Activated gamma-delta T cell (primary cell): ENCODE measurements at regions not wholly inside any gene's neighbourhood (a gene's known extent, or its start where the extent isn't known, plus 50 kb on each side); places are given as distances from the start of the nearest gene placed in this dataset.
"Not testable (repeated sequence)": the region's sequence is repeated elsewhere in the genome, so short reads cannot be mapped to it uniquely, and the experiment has no call there.

ENCODE experiments used
- DNase-seq: peaks from one replicate; lab custom pipeline; 2025; lab: John Stamatoyannopoulos, UW

GRCh38 chr6:27674882-27675281 lies 202.0 kb upstream of the ZNF184 start:
- DNase-seq = no peak

GRCh38 chr6:27672113-27672799 lies 199.4 kb upstream of the ZNF184 start:
- DNase-seq = no peak

- DNase-seq = no peak
Measured at GRCh38 chr6:27669624-27670301, 196.9 kb upstream of the ZNF184 start.

- DNase-seq = no peak
Measured at GRCh38 chr6:27669295-27669623, 196.4 kb upstream of the ZNF184 start.

DNA sequence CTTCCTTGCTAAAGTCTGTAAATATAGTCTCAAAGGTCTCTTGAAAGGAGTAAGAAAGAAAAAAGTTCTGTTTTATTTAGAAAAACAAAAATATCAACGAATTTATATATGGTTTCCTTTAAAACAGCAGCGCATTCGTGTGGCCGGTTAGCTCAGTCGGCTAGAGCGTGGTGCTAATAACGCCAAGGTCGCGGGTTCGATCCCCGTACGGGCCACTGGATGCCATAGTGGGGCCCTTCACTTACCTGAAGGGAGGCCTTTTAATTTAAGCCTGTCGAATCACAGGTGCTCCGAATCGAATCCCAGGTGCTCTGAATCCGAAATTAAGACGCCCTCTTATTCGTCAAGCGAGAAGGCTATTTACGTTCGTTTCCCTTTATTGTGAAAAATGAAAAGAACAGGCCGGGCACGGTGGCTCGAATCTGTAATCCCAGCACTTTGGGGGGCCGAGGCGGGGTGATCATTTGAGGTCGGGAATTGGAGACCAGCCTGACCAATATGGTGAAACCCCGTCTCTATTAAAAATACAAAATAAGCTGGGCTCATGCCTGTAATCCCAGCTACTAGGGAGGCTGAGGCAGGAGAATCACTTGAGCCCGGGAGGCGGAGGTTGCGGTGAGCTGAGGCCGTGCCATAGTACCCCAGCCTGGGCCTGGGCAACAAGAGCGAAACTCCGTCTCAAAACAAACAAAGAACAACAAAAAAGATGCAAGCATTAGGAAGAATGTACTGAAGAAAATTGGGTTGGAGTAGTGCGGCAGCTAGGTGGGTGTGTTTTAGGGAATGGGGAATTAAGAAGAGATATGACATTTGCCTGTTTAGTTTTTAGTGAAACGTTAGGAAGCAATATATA lies 195.8 kb upstream of the ZNF184 start:
- no peak for DNase-seq

DNA sequence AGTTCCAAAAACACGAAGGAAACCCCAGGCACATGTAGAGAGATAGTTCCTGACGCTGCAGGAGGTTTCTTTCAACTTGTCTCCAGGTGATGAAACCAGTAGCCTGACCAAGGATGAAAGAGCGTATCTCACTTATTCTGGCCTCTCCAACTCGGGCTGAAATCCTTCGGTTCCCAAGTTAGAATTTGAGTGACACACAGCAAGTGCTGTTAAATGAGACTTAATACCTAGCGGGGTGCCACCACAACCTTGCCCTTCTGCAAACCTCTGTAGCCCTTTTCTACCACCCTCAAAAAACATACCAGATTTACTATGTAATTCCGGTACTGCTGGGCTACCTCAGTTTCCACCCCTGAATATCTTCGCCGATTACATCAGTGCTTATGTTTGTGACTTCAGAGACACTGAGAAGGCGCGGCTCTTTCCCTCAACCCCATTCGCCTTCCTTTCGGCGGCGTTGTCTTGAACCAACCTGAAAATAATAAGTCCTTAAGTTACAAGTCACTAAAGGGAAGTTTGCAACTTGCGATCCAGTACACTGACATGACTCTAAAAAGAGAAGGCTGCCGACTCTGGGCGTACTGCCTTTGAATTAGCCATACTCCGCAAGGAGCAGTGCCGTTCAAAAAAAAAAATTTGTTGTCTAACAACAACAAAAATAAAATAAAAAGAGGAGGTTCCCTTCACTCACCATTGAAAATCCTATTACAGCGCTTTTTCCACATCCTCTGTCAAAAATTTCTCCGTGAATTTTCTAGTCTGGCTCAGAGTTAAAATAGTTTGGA lies 194.9 kb upstream of the ZNF184 start:
- DNase-seq = no peak

DNA sequence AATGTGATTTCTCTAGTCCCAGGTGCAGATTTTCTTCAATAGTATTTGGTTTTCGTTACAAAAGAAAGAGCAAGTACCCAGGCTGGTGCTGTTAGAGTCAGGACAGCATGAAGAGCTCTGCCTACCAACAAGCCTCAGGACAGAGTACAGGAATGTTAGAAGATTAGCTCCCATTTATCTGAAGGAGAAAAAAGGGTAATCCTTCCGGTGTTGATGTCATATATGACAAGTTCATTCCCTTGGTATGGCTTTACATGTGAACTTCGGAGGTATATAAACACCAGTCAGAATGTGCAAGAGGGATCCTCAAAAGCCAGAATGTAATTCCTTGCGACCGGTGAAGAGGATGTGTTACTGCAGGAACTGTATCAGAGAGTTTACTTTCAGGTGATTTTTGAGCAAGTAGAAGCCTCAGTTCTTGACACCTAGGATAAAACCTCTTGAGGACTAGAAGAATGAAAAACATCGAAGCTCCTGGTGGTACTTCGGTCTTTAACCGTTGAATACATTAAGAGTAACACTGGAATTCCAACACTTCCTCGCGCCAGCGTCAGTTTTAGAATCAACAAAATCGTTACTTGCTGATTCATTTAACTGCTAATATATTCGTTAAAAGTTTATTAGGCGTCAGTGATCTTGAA lies 194.2 kb upstream of the ZNF184 start:
- no peak for DNase-seq

DNA sequence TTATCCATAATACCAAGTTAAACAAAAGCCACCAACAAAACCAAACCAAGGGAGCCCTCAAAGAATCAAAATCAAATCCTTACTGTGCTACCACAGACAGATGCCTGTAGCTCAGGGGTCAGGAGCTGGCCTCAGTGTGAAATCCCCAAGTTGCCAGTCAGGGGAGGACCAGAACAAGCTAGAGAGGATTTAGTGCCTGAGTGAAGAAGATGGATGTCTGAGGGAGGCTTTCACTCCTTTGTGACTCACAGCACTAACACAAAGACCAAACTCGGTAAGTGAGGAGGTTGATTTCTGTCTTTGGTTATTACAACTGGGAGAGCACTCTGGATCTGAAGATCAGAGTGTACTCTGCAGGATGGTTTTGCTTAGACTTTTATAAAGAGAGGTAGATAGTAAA lies 189.9 kb upstream of the ZNF184 start:
- no peak for DNase-seq

DNA sequence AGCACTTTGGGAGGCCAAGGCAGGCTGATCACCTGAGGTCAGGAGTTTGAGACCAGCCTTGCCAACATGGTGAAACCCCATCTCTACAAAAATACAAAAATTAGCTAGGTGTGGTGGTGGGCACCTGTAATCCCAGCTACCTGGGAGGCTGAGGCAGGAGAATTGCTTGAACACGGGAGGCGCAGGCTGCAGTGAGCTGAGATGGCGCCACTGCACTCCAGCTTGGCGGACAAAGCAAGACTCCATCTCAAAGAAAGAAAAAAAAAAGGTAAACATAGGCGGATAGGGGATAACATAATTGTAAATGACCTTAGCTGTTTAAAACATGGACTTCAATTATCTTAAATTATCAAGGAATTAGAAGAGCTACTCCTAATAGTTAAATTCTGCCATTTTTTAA lies 189.3 kb upstream of the ZNF184 start:
- DNase-seq = not testable (repeated sequence)

- DNase-seq = not testable (repeated sequence)
Measured at GRCh38 chr6:27653143-27653825, 180.4 kb upstream of the ZNF184 start.

DNA sequence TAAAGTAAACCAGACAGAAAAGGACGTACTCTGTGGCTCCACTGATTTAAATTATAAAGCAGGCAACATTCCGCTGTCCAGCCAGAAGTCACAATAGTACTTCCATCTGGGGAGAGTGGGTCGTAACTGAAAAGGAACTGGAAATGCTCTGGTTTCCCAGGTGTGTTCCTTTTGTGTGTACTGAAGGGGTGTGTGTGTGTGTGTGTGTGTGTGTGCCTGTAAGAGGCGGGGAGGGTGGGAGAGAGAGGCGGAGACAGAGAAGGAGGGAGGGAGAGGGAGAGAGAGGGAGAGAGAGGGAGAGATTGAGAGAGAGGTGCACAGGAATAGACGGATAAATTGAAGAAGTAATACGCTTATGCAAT lies 178.4 kb upstream of the ZNF184 start:
- no peak for DNase-seq

DNA sequence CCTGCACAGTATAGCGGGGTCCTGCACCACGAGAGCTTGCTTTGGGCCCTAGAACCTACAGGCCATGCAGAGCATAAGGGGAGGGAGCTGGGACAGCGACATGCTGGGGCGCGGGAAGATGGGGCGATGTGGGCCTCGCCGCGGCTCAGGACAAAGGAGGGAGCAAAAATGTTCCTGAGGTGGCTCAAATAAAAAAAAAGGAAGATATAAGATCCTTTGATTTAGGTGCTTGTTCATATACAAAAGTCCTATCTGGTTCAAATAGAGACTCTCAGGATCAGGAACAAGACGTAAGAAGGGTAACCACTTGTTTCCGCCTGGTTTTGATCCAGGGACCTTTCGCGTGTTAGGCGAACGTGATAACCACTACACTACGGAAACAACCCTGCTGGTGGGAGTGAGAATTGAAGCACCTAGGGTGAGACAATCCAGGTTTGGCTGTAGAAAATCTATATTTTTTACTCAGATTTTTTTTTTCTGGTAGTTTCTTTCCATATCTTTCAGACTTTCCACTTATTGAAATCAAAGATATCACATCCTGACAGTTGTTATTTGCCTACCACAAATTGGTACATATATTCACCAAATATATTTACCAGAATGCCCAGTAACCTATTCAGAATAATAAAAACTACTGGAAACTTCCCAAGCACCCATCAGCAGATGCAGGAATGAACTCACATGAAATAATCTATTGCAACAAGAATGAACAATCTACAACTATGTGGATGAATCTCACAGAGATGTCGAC lies 177.9 kb upstream of the ZNF184 start:
- DNase-seq = no peak

GRCh38 chr6:27644528-27644927 lies 171.6 kb upstream of the ZNF184 start:
- no peak for DNase-seq

DNA sequence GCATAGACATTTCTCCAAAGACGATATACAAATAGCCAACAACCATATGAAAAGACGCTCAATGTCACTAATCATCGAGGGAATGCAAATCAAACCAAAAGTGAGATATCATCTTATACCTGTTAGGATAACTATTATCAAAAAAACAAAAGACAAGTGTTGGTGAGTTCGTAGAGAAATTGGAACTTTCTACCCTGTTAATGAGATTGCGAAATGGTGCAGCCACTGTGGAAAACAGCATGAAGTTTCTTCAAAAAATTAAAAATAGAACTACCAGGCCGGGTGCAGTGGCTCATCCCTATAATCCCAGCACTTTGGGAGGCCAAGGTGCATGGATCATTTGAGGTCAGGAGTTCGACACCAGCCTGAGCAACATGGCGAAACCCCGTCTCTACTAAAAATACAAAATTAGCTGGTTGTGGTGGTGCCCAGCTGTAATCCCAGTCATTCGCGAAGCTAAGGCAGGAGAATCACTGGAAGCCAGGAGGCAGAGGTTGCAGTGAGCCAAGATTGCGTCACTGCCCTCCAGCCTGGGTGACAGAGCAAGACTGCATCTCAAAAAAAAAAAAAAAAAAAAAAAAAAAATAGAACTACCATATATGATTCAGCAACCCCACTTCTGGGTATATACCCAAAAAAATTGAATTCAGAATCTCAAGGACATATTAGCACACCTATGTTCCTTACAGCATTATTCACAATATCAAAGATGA lies 170.0 kb upstream of the ZNF184 start:
- DNase-seq = no peak

DNA sequence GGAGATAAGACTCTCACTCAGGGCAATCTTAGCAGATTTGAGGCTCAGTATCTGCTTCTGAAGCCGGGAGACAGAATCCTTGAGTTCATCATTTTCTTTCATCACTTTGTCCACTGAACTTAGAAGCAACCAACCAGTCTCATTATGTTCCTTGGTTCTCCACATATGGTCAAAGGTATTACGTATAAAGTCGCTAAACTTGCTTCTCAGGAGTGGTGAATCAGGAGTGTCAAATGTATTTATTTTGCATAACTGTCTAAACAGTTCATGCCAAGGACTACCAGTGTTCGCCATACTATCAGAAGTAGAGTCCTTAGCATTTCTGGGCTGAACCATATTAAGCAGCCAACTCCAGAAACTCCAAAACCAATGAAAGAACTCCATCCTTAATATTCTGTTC lies 163.0 kb upstream of the ZNF184 start:
- DNase-seq = not testable (repeated sequence)

- not testable (repeated sequence) for DNase-seq
Measured at GRCh38 chr6:27633221-27633688, 160.3 kb upstream of the ZNF184 start.

- DNase-seq = no peak
Measured at GRCh38 chr6:27631609-27631916, 158.7 kb upstream of the ZNF184 start.

- DNase-seq = no peak
Measured at GRCh38 chr6:27630727-27631608, 158.1 kb upstream of the ZNF184 start.
